ENCODE measurements at regions not wholly inside any gene's neighbourhood (a gene's known extent, or its start where the extent isn't known, plus 50 kb on each side); places are given as distances from the start of the nearest gene placed in this dataset.
A peak's percentile ranks its signal among the peaks of the same experiment; 100 is the strongest.
"Not testable (repeated sequence)": the region's sequence is repeated elsewhere in the genome, so short reads cannot be mapped to it uniquely, and the experiment has no call there.

GRCh38 chr1:149841597-149842238 lies 57.6 kb upstream of the BOLA1 start:
- DNase-seq (ENCODE audit: low read depth, low spot score), result not testable (repeated sequence)

DNA sequence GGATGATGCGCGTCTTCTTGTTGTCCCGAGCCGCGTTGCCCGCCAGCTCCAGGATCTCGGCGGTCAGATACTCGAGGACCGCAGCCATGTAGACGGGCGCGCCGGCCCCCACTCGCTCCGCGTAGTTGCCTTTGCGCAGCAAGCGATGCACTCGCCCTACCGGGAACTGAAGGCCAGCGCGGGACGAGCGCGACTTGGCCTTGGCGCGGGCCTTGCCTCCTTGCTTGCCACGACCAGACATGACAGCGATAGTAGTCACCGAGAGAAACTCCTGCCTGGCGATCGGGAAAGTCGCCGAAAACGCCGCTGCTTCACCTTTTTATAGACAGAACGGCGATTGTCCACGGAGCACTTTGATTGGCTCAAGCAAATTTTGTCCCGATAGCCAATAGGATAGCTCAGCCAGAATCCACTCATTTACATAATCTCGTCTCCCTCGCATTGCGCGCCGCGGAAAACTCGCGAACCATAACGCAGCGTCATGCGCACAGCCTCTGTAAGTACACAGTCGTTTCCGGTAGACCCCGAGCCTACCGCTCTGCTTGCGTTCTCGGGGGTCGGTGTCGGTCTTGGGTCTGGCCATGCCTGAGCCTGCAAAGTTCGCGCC lies 56.8 kb upstream of the BOLA1 start:
- DNase-seq (ENCODE audit: low read depth, low spot score), result not testable (repeated sequence)

- no peak for DNase-seq (ENCODE audit: low read depth, low spot score)
These were observed 55.8 kb upstream of the BOLA1 start for GRCh38 chr1:149843431-149844041.

DNA sequence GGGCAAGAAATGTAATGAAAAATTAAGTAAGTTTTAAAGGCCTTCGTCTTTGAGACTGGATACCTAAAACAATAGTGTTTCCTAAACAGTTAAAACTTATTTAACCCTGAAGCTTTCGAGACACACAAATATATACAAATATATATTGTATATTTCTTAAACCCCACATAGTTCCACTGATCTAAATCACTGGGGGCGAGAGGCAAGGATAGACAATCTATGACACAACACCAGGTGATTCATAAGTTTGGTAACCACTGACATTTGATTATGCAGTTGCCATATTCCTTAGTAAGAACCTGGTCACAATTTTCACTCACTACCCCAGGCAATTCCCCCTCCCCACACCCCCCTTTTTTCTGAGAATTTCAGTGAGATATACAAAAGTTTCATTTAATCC lies 55.3 kb upstream of the BOLA1 start:
- DNase-seq (ENCODE audit: low read depth, low spot score), result no peak

- no peak for DNase-seq (ENCODE audit: low read depth, low spot score)
These were observed 54.6 kb upstream of the BOLA1 start for GRCh38 chr1:149844650-149845255.

- peak; percentile 78 for DNase-seq (ENCODE audit: low read depth, low spot score)
These were observed 54.0 kb upstream of the BOLA1 start for GRCh38 chr1:149845416-149845815.

GRCh38 chr1:149846042-149846441 lies 53.3 kb upstream of the BOLA1 start:
- DNase-seq (ENCODE audit: low read depth, low spot score), result no peak

GRCh38 chr1:149846593-149847466 lies 52.5 kb upstream of the BOLA1 start:
- no peak for DNase-seq (ENCODE audit: low read depth, low spot score)

DNA sequence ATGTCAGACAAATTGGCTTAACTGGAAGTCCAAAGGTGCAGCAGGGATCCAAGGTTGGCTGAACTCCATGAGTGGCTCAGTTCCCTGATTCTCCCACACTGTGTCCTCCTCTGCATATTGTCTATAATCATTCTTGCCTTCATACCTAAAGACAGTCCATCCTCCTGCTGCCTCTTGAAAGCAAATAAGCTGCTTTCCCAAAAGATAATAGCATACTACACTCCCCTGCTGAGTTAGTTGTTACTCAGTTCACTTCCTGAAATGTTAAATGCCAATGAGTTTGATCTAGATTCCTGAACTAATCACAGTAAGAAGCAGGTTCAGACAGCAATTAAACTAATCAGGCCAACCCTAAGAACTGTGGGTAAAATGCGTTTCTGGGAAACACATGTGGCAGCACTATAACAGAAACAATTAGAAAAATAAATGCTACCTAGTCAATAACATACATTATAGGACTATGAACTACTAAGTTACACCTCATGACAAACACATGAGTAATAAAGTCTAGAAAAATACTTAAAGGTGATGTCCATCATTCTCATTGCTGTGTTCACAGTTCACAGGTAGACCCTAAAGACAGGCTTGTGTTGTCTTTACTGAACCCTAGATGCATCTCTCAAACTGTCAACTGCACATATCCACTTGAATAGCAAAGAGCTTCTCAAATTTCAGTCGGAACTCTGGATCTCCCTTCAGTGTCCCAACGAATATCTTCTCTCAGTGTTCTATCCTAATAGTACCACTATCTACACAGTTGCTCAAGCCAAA lies 50.8 kb upstream of the BOLA1 start:
- DNase-seq (ENCODE audit: low read depth, low spot score), result no peak

DNA sequence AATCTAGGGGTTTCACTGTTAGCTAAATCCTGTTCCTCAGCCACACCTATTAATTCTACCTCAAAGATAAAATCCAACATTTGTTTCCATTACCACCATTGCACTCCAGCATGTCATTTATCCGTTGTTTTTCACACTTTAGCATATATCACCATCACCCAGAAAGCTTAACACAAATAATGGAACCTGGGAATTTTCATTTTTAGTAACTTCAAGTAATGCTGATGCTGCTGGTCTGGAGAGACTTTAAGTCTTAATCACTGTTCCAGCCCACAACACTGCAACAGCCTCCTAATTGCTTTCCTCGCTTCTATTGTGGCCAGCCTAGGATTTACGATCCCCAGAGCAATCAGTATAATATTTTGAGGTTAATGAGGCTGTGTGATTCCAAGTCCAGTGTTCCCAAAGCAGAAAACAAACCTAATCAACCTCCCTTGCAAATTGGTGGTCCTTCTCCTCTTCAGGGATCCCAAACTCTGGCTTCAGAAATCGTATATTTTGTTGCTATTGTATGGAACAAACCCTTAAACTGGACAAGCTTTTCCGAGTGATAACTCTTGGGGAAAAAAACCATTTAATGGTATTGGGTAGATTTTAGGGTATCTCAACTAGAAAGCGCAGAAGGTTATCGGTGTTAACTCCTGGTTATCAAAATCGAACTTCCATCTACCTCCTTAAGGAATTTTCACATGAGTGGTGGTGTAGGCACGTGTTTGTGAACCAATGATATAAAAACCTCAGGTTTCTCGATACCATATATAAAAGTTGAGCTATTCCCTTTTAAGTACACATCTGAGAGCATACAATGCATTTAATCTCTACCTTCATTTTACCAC lies 50.0 kb upstream of the BOLA1 start:
- no peak for DNase-seq (ENCODE audit: low read depth, low spot score)
